ENCODE measurements at regions not wholly inside any gene's neighbourhood (a gene's known extent, or its start where the extent isn't known, plus 50 kb on each side); places are given as distances from the start of the nearest gene placed in this dataset.
A peak's percentile ranks its signal among the peaks of the same experiment; 100 is the strongest.

DNA sequence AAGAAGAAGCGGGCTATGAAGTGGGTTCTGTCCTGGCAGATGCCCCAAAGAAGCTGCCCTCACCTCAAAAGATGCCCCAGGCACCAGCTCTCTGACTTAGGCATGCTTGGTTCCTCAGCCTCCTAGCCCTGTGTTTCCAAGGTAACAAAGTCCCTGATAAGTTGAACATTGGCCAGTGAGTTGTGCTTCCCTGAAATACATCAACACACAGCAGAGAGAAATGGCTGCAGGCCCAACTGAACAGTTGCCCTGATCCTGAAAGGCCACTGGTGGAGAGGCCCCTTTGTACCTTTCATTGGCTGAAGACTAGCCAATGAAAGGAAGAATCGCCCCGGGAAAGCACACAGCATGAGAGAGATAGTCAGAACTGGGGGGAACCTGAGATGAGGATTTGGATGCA is 169.9 kb upstream of the CTNNB1 start:
- Histone ChIP-seq H3K27ac (ENCODE audit: low read depth, low read length) (no peak overlapping the region), H3K36me3 (ENCODE audit: control insufficient read depth in 2 of 3, insufficient read depth in 3 of 3, low read length in 3 of 3) (no peaks in the 10 kb centered on the region), H3K9me3 (ENCODE audit: control insufficient read depth in 2 of 3, low read length in 3 of 3) (no peaks in the 10 kb centered on the region), H3K4me1 (ENCODE audit: control insufficient read depth in 2 of 2, insufficient read depth in 2 of 2, low read length in 2 of 2) (no peaks in the 10 kb centered on the region), H3K4me3 (ENCODE audit: low read length) (no peak overlapping the region), H3K27me3 (ENCODE audit: control insufficient read depth in 2 of 2, insufficient read depth in 2 of 2, low read length in 2 of 2) (peaks cover 0 to 3% of the 10 kb centered on the region in 2 donors)
- CTCF ChIA-PET, result no interaction called here
- DNase-seq, result no peak
- Mint-ChIP-seq H3K4me3 (no peak overlapping the region), H3K4me1 (peaks cover 0 to 5% (median 0%) of the 10 kb centered on the region in 7 donors), H3K27ac (peak overlapping the region in 1 of 9 donors; percentile 84), H3K9me3 (no peaks in the 10 kb centered on the region), H3K36me3 (no peaks in the 10 kb centered on the region), H3K27me3 (peaks cover 0 to 12% (median 0%) of the 10 kb centered on the region in 5 donors)
- ATAC-seq, result no peak
- intact Hi-C loops (cut with micrococcal nuclease), result no loop called here
- POLR2A ChIA-PET, result interaction anchor here (1.1 kb wide), 1 partner anchor 170 kb away, joined by 4 read pairs; the partner anchor contains the start of gene CTNNB1

GRCh38 chr3:41030220-41030619 is 169.1 kb upstream of the CTNNB1 start:
- Histone ChIP-seq H3K9me3 (ENCODE audit: control insufficient read depth in 2 of 3, low read length in 3 of 3) (no peaks in the 10 kb centered on the region), H3K4me3 (ENCODE audit: low read length) (no peak overlapping the region), H3K27ac (ENCODE audit: low read depth, low read length) (no peak overlapping the region), H3K36me3 (ENCODE audit: control insufficient read depth in 2 of 3, insufficient read depth in 3 of 3, low read length in 3 of 3) (no peaks in the 10 kb centered on the region), H3K4me1 (ENCODE audit: control insufficient read depth in 2 of 2, insufficient read depth in 2 of 2, low read length in 2 of 2) (no peaks in the 10 kb centered on the region), H3K27me3 (ENCODE audit: control insufficient read depth in 2 of 2, insufficient read depth in 2 of 2, low read length in 2 of 2) (peaks cover 0 to 3% of the 10 kb centered on the region in 2 donors)
- H3K36me3 Mint-ChIP-seq, result no peaks in the 10 kb centered on the region
- peaks cover 0 to 5% (median 0%) of the 10 kb centered on the region in 7 donors for H3K4me1 Mint-ChIP-seq
- no peak overlapping the region for H3K4me3 Mint-ChIP-seq
- ChIA-PET POLR2A (interaction anchor here (1.1 kb wide), 1 partner anchor 169 kb away, joined by 4 read pairs; the partner anchor contains the start of gene CTNNB1), CTCF (no interaction called here)
- H3K9me3 Mint-ChIP-seq, result no peaks in the 10 kb centered on the region
- intact Hi-C loops (cut with micrococcal nuclease), result no loop called here
- DNase-seq (no peak), ATAC-seq (no peak)
- H3K27me3 Mint-ChIP-seq, result peaks cover 0 to 9% (median 0%) of the 10 kb centered on the region in 5 donors
- H3K27ac Mint-ChIP-seq, result no peak overlapping the region

GRCh38 chr3:41031401-41031800 is 167.9 kb upstream of the CTNNB1 start:
- ATAC-seq (peak; percentile 37), DNase-seq (no peak)
- intact Hi-C loops (cut with micrococcal nuclease), result no loop called here
- no peaks in the 10 kb centered on the region for H3K9me3 ChIP-seq (ENCODE audit: control insufficient read depth in 2 of 3, low read length in 3 of 3)
- ChIA-PET POLR2A (no interaction called here), CTCF (no interaction called here)
- no peaks in the 10 kb centered on the region for H3K4me1 ChIP-seq (ENCODE audit: control insufficient read depth in 2 of 2, insufficient read depth in 2 of 2, low read length in 2 of 2)
- Mint-ChIP-seq H3K9me3 (no peaks in the 10 kb centered on the region), H3K36me3 (no peaks in the 10 kb centered on the region), H3K27me3 (peaks cover 0 to 14% (median 0%) of the 10 kb centered on the region in 5 donors), H3K27ac (no peak overlapping the region), H3K4me1 (peaks cover 0 to 5% (median 0%) of the 10 kb centered on the region in 7 donors), H3K4me3 (no peak overlapping the region)
- peaks cover 0 to 3% of the 10 kb centered on the region in 2 donors for H3K27me3 ChIP-seq (ENCODE audit: control insufficient read depth in 2 of 2, insufficient read depth in 2 of 2, low read length in 2 of 2)
- H3K36me3 ChIP-seq (ENCODE audit: control insufficient read depth in 2 of 3, insufficient read depth in 3 of 3, low read length in 3 of 3), result no peaks in the 10 kb centered on the region
- H3K4me3 ChIP-seq (ENCODE audit: low read length), result no peak overlapping the region
- H3K27ac ChIP-seq (ENCODE audit: low read depth, low read length), result no peak overlapping the region

- DNase-seq, result no peak
- ATAC-seq, result no peak
- peaks cover 0 to 3% of the 10 kb centered on the region in 2 donors for H3K27me3 ChIP-seq (ENCODE audit: control insufficient read depth in 2 of 2, insufficient read depth in 2 of 2, low read length in 2 of 2)
- no peak overlapping the region for H3K27ac ChIP-seq (ENCODE audit: low read depth, low read length)
- CTCF ChIA-PET, result no interaction called here
- H3K36me3 Mint-ChIP-seq, result no peaks in the 10 kb centered on the region
- H3K9me3 ChIP-seq (ENCODE audit: control insufficient read depth in 2 of 3, low read length in 3 of 3), result no peaks in the 10 kb centered on the region
- no peaks in the 10 kb centered on the region for H3K36me3 ChIP-seq (ENCODE audit: control insufficient read depth in 2 of 3, insufficient read depth in 3 of 3, low read length in 3 of 3)
- H3K4me3 Mint-ChIP-seq, result no peak overlapping the region
- intact Hi-C loops (cut with micrococcal nuclease), result no loop called here
- peaks cover 0 to 18% (median 5%) of the 10 kb centered on the region in 5 donors for H3K27me3 Mint-ChIP-seq
- H3K9me3 Mint-ChIP-seq, result peaks cover 0 to 4% (median 0%) of the 10 kb centered on the region in 11 donors
- POLR2A ChIA-PET, result no interaction called here
- H3K4me1 Mint-ChIP-seq, result peaks cover 0 to 5% (median 0%) of the 10 kb centered on the region in 7 donors
- H3K4me3 ChIP-seq (ENCODE audit: low read length), result no peak overlapping the region
- H3K27ac Mint-ChIP-seq, result no peak overlapping the region
- H3K4me1 ChIP-seq (ENCODE audit: control insufficient read depth in 2 of 2, insufficient read depth in 2 of 2, low read length in 2 of 2), result no peaks in the 10 kb centered on the region
Observed at GRCh38 chr3:41033956-41034519, 165.3 kb upstream of the CTNNB1 start.

DNA sequence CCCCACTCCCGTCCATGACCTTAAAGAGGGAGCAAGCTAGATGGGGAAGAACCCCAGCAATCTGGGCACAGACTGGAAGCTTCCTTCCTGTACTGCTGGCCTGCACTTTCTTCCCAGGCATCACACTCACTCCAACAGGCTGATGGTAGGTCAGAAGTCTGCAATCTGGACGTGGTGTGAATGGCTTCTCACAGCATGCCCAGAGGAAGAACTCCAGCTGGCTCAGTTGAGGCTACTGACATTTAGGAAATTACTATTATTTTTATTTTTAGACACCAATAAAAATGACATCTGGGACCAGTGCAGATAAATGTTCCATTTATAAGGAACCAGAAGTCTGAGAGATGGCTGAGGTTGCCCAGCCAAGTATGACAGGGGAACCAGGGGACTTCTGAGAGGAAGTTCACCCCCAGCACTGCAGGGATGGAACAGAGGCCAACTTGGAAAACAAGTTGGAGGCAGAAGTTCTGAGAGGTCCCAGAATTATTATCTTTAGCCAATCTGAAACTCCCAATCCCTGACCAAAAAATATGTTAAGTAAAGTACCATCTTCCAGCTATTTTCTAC is 163.8 kb upstream of the CTNNB1 start:
- H3K9me3 ChIP-seq (ENCODE audit: control insufficient read depth in 2 of 3, low read length in 3 of 3), result no peaks in the 10 kb centered on the region
- Mint-ChIP-seq H3K36me3 (no peaks in the 10 kb centered on the region), H3K9me3 (peaks cover 0 to 4% (median 0%) of the 10 kb centered on the region in 11 donors), H3K4me1 (peaks cover 0 to 5% (median 0%) of the 10 kb centered on the region in 7 donors), H3K27me3 (peaks cover 0 to 18% (median 5%) of the 10 kb centered on the region in 5 donors), H3K27ac (no peak overlapping the region), H3K4me3 (no peak overlapping the region)
- no peak overlapping the region for H3K4me3 ChIP-seq (ENCODE audit: low read length)
- POLR2A ChIA-PET, result no interaction called here
- intact Hi-C loops (cut with micrococcal nuclease), result no loop called here
- ATAC-seq (no peak), DNase-seq (no peak)
- H3K36me3 ChIP-seq (ENCODE audit: control insufficient read depth in 2 of 3, insufficient read depth in 3 of 3, low read length in 3 of 3), result no peaks in the 10 kb centered on the region
- peaks cover 0 to 3% of the 10 kb centered on the region in 2 donors for H3K27me3 ChIP-seq (ENCODE audit: control insufficient read depth in 2 of 2, insufficient read depth in 2 of 2, low read length in 2 of 2)
- H3K4me1 ChIP-seq (ENCODE audit: control insufficient read depth in 2 of 2, insufficient read depth in 2 of 2, low read length in 2 of 2), result no peaks in the 10 kb centered on the region
- CTCF ChIA-PET, result no interaction called here
- H3K27ac ChIP-seq (ENCODE audit: low read depth, low read length), result no peak overlapping the region

- Mint-ChIP-seq H3K27ac (no peak overlapping the region), H3K9me3 (peaks cover 0 to 4% (median 0%) of the 10 kb centered on the region in 11 donors), H3K4me1 (no peaks in the 10 kb centered on the region), H3K36me3 (no peaks in the 10 kb centered on the region), H3K4me3 (no peak overlapping the region), H3K27me3 (peaks cover 0 to 16% (median 8%) of the 10 kb centered on the region in 5 donors)
- Histone ChIP-seq H3K4me1 (ENCODE audit: control insufficient read depth in 2 of 2, insufficient read depth in 2 of 2, low read length in 2 of 2) (no peaks in the 10 kb centered on the region), H3K9me3 (ENCODE audit: control insufficient read depth in 2 of 3, low read length in 3 of 3) (no peaks in the 10 kb centered on the region), H3K4me3 (ENCODE audit: low read length) (no peak overlapping the region), H3K27ac (ENCODE audit: low read depth, low read length) (no peak overlapping the region), H3K27me3 (ENCODE audit: control insufficient read depth in 2 of 2, insufficient read depth in 2 of 2, low read length in 2 of 2) (no peaks in the 10 kb centered on the region), H3K36me3 (ENCODE audit: control insufficient read depth in 2 of 3, insufficient read depth in 3 of 3, low read length in 3 of 3) (no peaks in the 10 kb centered on the region)
- POLR2A ChIA-PET, result no interaction called here
- intact Hi-C loops (cut with micrococcal nuclease), result no loop called here
- CTCF ChIA-PET, result no interaction called here
- ATAC-seq (no peak), DNase-seq (no peak)
Observed at GRCh38 chr3:41037651-41038334, 161.5 kb upstream of the CTNNB1 start.
